HG03108 (cell line): ENCODE measurements at regions not wholly inside any gene's neighbourhood (a gene's known extent, or its start where the extent isn't known, plus 50 kb on each side); places are given as distances from the start of the nearest gene placed in this dataset.

ENCODE experiments used
- ATAC-seq: cut with Tn5 transposase; IDR thresholded peaks from one replicate; pipeline ENCODE4 v1.9.1; 2021; ENCODE audit warnings: moderate library complexity; ENCODE audit not compliant: unreplicated experiment

DNA sequence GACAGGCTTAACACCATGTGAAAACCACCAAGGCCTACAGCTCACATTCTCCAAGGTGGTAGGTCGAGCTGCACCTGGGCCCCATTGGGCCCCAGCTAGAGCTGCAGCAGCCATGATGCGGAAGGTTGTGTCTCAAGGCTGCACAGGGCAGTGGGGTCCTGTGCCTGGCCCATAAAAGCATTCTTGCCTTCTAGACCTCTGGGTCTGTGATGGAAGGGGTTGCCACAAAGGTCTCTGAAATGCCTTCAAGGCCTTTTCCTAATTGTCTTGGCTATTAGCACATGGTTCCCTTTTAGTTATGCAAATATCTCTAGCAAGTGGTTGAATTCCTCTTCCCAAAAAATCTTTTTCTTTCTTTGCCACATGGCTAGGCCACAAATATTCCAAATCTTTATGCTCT is 52.5 kb upstream of the C11orf58 start:
- ATAC-seq, result no peak

DNA sequence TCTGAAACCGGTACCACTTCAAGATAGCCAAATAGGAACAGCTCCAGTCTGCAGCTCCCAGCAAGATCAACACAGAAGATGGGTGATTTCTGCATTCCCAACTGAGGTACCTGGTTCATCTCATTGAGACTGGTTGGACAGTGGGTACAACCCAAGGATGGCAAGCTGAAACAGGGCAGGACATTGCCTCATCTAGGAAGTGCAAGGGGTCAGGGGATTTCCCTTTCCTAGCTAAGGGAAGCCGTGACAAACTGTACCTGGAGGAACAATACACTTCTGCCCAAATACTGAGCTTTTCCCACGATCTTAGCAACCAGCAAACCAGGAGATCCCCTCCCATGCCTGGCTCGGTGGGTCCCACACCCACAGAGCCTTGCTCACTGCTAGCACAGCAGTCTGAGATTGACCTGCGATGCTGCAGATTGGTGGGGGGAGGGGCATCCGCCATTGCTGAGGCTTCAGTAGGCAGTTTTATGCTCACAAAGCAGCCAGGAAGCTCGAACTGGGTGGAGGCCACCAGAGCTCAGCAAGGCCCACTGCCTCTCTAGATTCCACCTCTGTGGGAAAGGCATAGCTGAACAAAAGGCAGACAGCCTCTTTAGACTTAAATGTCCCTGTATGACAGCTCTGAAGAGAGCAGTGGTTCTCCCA is 59.9 kb upstream of the C11orf58 start:
- ATAC-seq, result no peak

DNA sequence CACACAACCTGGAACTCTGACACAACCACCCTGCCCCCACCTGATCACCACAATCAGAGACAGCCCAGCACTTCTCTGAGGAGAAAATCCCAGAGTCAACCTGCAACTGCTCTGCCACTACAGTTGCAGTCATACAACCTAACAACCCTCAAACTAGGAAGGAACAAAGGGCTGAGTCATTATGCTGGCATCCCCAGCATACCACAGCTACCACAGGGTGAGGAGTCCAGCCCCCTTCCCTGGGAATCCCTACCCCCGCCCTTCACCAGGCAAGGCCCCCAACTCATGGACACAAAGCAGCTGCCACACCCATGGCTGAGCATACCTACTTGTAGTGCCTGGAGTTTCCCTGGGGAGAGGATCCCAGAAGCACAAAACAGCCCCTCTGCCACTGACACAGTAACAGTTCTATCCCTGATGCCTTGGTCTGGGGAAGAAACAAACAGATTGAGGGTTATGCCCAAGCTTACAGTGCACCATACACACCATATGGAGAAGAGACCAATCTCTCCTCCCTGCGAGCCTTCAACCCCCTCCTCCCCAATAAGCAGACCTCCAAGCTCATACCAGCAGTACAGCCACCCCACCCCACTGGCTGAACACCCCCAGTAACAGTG is 68.5 kb upstream of the C11orf58 start:
- no peak for ATAC-seq

DNA sequence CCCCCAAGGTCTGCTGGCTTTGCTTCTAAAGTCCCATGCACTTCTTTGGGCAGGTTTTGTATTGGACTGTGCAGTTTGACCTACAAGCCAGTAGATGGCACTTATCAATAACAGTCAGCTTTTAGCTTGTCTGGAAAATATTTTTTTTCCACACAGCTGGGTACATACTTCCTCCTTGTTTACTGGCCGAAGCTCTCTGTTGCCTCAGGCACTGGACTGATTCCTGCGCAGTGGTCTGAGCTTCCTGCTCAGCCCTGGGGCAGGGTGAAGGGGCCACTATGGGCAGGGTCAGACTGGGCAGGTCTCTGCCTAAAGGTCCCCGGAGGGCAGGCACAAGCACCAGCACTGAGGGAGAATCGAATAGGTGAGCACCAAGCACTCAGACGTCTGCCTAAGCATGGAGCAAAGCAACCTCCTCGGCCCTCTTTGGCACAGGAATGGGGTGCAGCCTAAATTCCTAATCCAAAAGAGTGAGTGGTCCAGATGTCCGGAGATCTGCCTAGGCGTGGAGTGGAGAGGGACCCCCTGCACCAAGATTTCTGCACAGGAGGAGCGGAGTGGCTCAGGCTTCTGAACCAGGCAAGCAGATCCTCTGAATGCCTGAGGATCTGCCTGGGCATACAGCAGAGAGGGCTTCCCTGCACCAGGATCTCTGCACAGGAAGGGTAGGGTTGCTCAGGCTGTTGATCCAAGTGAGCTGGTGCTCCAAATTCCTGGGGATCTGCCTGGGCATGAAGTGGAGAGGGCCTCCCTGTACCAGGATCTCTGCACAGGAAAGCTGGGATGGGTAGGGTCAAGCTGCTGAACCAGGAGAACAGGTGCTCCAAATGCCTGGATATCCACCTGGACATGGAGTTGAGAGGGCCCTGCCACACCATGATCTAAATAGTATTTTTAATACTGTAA is 105.9 kb upstream of the C11orf58 start:
- ATAC-seq, result no peak

DNA sequence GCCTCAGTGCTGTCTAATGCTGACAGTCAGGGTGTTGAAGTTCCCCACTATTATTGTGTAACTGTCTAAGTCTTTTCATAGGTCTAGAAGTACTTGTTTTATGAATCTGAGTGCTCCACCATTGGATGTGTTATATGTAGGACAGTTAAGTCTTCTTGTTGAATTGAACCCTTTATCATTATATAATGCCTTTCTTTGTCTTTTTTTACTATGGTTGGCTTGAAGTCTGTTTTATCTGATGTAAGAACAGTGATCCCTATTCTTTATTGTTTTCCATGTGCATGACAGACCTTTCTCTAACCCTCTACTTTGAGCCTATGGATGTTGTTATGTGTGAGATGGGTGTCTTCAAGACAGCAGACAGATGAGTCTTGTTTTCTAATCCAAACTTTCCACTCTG is 107.8 kb upstream of the C11orf58 start:
- ATAC-seq, result no peak

DNA sequence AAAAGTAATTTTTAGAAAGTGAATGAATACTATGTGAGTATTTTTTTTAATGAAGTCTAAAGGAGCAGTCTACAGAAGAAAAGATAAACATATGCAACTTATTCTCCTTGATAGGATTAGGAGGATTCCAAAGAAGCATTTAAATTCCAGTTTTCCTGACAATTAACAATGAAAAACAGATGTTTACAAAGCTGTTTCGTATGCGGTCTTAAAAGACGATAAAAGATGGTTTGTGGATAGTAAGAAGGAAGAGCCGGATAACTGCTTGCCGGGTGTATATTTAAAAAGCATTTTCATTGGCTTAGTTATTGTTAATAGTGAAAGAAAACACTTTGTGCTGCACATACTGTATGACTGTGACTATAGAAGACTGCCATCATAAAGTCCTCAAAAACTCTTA is 120.0 kb upstream of the C11orf58 start:
- ATAC-seq, result no peak

DNA sequence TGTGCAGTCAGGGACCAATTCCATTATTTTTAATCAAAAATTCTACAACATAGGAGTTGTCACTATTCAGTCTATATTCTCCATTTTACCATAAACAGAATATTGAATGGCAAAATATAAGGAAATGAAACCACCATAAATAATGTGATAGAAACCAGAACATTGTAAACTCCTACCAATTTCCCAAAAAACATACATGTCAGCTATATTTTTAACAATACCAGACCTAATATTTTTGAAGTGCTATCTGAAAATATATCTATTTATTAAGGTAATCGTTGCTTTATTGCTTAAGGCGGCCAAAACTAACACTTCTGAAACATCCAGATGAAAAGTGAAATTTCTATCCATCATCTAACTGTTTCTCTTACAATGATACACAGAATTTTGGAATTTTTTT is 123.0 kb upstream of the C11orf58 start:
- ATAC-seq, result no peak

DNA sequence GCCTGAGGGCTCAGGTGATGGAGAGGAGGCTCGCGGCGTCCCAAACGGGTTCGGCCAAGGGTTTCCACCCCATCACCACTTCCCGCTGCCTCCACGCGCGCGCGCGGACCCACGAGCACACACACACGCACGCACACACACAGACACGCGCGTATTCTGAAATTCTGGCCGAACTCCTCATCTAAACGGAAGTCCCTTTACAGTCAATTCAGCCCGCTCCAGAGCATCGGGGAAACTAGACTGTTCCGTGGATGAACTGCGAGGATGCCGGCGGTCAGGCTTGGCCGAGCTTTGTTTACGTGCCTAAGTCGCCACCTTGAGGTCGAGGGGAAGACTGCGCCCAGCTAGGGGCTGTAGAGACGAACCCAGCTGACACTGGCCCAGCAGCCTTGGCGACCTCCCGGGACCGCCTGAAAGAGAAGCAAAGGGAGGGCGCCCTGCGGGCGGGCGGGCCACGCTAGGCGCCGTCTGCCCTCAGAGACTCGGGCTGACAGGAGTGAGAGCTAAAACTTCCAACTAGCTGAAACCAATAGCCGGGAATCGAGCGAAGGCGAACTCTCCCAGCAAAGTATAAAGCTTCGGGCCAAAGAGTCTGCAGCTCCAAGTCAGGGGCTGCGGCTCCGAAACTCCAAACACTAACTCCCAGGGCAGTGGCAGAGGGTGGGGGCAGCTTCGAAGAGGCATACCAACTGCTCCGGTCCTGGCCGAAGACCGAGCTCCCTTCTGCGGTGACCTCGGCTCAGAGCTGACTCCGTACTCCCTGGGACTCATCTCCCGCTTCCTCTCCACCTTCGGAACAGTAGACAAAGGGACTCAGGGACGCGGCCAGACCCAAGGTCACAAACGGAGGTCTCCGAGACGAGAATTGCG is 124.7 kb upstream of the C11orf58 start:
- peak; percentile 99 for ATAC-seq

DNA sequence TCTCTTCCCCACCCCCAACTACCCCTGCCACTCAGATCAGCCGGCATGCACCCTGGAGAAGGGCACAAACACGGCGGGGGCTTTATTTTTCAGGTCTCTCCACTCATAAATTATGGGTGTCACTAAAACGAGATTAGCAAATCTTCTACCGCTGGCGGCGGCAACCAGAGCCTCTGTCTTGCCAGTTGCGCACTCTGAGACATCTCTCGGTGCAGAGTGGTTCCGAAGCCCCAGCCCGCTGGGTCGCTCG is 125.3 kb upstream of the C11orf58 start:
- no peak for ATAC-seq

DNA sequence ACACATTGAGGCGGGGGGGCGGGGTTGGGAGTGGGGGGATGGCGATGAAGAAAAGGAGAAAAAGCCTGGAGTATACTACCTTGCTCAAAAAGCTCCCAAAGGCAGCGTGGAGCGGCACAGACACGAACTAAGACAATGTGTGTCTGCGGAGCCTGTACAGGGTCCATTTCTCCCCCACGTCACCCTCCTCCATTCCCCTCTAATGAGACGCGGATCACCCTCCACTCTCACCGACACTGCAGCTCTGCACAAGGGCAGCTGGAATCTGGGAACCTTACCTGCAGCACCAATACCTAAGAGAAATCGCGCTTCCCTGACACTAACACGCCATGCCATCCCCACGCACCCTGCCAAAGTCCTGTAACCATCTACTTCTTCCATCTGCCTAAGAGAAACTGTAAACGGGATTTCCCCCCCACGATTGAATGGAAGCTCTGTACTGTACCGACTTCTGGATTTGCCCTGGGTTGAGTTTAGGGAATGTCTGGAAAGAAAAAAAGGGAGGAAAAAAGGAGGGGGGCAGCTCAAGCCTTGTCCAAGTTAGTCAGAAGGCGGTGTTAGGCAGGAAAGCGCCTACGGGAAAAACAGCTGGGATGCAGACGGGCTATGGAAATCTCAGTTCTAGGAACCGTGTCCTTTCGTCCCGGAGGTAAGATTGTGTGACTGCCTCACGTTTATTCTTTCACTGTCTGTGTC is 125.7 kb upstream of the C11orf58 start:
- no peak for ATAC-seq

DNA sequence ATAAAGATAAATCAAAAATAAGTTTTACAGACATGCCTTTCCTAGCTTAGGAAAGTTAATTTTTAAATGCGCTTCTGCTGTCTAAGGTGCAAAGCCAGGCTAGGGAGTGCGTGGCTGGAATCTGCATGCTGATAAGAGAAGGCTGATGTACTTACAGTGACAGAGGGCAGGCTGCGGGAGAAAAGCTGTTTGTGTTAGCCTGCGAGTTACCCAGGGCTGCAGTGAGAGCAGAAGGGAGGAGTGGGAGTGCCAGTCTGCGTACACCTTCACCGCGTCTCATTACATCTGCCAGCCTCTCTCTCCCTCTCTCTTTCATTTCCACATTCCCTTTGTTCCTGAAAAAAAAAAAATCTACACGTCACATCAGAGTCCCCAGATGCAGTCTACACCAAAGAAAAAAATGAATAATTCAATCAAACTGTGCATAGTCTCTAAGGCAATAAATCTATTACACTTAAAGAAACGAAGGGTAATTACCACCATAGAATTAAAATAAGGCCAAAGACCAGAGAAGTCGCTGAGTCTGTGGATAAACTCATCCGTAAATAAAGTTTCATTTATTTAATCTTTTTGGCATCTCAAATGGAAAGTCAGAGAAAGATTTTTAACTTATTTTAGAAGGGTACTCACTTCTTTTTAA is 126.4 kb upstream of the C11orf58 start:
- ATAC-seq, result no peak

DNA sequence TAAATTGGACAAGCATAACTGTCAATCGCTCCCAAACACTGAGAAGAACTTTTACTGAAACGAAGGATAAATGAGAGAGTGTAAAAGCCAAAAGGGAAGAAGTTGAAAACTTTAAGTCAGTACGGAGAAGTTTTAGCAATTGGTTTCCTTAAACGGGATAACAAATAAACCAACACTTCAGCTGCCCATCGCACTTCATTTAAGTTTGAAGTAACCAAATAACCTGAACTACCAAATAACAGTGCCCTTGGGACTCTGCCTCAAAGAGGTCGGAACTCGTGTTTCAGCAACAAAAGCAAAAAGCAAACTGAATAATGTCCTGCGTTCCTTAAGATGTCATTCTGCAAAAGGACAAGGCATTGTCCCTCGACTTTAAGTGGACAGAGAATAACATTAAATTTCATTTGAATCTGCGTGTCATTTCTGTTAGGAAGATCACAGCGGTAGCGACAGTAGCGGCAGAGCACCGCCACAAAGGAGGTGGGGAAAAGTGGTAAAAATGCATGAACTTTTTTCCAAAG is 127.0 kb upstream of the C11orf58 start:
- no peak for ATAC-seq

DNA sequence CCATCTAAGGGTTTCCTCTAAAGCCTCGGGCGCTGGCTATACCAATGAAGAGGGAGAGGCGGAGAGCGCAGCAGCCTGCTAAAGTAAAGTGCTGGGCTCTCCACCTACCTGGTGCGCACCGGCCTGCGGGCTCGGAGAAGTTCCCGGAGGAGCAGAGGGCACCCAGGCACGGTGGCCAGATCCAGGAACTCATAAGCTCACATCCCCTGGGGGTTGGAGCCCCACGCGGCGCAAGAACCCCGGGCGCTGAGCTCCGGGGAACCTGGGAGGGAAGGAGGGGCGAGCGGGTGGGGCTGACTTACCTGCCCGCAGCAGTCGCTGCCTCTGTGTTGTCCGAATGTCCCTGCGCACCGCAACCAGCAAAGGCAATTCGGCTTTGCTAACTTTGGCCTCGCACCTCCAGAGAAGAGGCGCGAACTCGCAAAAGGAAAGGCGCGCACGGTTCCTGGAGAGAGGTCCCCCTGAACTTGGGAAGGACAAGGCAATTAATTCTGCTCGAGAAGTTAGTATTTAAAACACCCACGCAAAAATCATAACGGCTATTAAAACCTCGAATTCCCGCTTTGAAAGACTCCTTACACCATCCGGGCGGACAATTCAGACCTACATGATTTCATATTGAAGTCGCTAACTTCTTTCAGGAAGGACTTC is 127.6 kb upstream of the C11orf58 start:
- ATAC-seq, result no peak

DNA sequence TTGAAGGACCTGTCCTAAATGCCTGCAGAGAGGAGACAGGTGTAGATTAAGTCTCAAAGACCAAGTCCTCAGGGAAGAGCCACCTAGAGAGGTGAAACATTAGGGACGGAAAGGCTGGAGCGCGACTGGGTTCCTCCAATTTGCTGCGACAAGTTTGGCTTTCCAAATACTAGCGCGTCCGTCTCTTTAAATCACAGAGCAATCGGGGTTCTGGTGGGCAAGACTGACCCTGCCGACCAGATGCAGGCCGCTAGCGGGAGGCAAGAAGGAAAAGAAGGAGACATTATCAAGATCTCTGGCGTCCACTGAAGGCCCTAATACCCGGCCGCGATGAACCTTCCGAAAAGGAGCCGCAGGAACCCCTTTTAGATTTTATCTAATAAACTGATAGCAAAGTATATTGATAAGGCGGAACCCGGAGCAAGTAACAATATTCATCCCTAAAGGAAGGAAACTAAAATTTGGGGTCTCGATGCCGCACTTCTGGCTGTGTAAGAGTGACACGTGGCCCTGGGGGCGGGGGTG is 128.2 kb upstream of the C11orf58 start:
- ATAC-seq, result no peak

DNA sequence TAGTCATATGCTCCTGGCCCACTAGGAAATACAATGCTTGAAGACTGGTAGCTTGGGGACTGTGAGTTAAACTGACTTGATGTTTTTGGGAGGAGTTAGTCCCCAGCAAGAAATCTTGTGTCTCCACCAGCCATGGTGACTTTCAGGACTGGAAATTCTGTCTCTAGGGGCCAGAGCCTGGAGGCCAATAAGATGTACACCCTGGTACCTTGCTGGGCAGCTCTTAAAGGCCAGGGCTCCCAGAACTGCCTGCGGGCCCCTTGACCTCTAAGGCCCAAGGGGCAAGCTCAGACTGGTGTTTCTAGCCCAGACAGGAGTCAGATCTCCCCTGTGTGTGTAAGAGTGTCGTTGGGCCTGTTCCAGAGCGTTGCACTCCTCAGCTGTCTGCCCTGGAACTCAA is 128.7 kb upstream of the C11orf58 start:
- no peak for ATAC-seq

DNA sequence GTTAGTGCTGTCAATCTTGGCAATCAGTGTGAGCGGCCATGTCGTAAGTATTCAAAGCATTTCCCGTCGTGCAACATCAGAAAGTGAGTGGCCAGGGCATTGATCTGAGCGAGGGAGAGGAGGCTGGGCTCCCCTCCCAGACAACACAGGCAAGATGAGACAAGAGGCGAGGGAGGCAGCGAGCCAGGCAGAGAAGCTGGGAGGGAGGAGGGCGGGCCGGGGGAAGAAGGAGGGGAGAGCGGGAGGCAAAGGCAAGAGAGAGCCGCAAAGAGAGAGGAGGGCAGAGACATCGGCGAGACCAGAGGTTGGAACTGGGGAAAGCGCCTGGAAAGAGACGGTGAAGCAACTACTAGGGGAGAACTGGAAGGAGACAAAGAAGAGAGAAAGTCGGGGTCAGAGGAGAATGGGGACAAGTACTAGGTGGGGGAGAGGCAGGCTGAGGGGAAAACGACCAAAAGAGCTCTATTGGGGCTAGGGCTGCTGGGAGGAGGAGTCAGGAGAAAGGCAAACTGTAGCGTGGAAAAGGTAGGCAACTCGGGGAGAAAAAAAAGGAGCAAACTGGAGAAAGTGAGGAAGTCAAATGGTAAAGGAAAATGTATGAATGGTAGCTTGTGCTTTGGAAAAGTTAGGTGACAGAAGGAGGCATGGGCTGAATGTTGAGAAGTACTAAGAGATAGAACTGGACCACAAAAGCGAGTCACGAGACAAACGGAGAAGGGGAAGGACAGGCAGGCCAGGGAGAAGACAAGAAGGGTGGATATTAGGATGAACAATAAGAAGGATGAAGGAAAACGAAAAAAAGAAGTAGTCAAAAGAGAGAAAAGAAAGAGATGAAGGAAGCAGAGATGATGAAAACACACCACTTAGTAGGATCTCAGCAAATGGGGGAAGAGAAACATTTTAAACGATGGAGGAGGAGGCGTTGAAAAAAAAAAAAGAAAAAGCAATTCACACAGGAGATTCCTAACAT is 130.5 kb upstream of the C11orf58 start:
- no peak for ATAC-seq

DNA sequence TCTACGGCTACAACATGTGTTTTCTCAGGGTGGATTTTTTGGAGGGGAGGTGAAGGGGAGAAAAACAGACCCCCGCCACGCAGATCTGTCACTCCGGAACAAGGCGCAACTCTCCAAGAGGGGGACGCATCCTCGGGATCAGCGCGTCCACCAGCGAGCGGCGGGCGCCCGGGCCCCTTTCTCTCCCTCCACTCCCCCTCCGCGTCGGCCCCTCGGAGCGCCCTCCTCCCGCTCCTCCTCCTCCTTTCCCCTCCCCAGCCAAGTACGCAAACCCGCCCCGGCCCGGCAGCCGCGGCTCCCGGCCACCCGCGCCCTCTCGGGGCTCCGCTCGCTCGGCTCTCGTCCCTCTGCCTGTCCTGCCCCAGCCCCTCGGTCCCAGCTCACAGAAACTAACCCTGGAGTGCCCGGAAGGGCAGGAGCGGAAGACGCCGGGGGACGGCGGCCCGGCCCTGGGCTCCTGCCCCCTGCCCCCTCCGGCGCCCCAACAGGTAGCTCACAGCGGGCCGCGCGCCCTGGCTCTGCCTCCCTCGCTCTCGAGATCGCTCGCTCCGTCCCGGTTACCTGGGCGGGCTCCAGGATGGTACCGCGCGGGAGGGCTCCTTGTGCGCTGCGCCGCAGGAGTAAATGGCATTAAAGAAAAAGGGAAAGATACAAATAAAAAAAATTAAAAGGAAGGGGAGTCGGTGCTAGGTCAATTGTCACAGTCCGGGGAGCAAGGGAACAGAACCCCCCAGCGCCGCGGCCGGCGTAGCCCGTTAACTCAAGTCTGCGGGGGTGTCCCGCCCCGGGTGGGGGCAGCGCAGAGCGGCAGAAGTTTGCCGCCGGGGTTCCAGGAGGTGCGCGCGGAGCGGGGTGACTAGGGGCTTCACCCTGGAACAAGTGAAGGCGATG is 131.4 kb upstream of the C11orf58 start:
- no peak for ATAC-seq
